KBM-7 (cell line): ENCODE measurements at regions not wholly inside any gene's neighbourhood (a gene's known extent, or its start where the extent isn't known, plus 50 kb on each side); places are given as distances from the start of the nearest gene placed in this dataset.

Experiments used
- DNase-seq: peaks from one replicate; pipeline ENCODE4 v3.0.0-alpha.2; 2015
- in situ Hi-C: fragments of 300-500 bp; cut with MboI; formaldehyde crosslinking; loops from 2 replicates; pipeline ENCODE4 v1.14.3; 2020; ENCODE audit warnings: low sequenced_read_pairs, low pct_unique_long_range_greater_than_20kb, mixed read lengths

DNA sequence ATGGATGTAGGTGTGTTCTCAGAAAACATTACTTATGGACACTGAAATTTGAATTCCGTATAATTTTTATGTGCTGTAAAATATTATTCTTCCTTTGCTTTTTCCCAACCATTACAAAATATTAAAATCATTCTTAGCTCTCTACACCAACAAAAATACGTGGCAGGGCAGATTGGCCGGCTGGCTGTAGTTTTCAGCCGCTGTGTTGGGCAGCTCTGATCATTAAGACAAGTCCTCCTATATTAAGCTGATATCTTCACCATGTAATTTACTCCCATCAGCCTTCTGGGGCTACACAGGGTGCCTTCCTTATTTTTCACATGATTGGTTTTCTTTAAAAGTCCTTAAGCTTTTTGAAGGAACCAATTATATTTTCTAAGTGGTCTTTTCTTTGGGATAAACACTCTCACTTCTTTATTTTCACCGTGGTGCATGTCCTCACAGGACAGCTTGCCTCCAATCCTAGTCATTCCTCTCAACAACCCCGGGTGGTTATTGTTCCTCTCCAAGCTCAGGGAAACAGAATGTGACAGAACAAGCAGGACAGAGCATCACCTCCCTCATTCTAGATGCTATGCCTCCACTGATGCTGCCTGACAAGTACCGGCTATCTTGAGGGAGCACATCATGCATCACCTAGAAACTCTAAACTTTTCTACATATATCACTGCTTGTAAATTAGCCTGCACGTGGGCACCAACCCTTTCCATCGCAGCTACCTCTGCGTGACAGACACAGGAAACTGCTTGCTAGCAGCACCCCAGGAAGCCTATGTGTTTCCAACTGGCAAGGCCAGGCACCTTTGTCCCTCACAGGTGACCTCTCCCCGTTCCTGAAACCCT, 362.3 kb downstream of the MYCN start:
- no peak for DNase-seq
- in situ Hi-C loops = no loop called here

DNA sequence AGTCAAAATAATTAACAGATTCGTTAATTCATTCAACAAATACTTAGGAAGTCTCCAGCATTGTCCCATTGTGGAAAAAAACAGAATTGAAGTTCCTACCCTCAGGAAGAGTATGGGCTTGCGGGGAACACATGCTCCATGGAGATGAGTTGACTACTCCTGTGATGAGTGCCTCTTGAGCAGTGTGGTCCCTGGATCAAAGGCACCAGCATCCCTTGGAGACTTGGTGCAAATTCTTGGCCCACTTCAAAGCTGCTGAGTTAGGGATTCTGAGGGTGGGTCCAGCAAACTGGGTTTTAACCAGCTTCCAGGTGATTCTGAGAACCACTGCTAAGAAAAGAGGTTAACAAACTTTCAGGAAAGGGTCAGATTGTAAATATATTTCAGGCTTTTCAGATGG, 361.6 kb downstream of the MYCN start:
- in situ Hi-C loops = no loop called here
- DNase-seq = no peak

DNA sequence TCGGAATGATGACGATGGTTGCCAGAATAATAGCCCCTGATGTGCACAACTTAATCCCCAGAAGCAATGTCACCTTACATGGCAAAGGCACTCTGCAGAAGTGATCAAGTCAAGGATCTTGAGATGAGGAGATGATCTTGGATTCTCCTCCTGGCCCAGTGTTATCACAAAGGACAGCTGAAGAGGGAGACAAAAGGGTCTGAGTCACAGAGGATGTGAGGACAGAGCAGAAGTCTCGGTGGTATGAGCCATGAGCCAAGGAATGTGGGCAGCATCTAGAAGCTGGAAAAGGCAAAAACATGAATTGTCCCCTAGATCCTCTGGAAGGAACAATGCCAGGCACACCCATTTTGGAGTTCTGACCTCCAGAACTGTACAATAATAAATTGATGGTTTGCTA, 358.5 kb downstream of the MYCN start:
- in situ Hi-C loops = loop anchor here (25.0 kb wide), 1 partner anchor 362 kb away; the partner anchor contains the start of gene MYCN
- no peak for DNase-seq

DNA sequence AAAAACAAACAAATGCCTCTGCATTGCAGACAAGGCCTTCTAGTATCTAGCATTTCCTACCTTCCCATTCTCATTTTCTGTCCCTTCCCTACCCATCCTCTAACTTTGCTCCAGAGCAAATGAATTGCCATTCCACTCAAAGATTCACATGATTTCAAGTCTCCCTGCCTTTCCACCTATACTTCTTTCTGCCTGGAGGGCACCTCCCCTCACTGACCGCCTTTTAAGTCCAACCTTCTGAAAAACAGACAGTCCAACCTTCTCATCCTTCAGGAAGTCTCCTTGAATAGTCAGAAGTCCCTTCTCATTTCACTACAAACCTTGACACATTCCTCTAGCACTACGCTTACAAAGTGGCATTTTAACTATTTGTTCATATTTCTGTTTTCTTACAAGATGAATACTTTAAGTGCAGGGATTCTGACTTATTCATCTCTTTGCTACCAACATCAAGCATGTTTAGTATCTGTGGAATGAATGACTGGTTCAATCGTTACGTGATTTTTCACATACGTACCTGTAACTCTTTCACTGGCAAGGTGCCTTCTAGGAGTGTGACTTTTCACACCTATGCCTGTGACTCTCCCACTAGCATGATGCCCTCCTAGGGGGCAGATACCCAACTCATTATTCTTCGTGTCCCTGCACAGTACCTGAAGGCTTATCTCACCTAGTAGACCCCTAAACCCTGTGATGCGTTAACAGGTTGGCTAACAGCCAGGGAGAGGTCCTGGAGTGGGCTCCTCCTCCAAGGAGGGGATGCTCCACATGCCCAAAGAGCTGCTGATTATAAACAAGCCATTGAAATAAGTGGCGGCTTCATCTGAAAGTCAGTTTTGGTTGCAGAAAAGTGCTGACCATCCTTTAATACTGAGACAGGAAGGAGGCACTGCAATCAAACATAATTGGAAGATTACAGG, 356.2 kb downstream of the MYCN start:
- no peak for DNase-seq
- in situ Hi-C loops = loop anchor here (25.0 kb wide), 1 partner anchor 359 kb away; the partner anchor contains the start of gene MYCN

DNA sequence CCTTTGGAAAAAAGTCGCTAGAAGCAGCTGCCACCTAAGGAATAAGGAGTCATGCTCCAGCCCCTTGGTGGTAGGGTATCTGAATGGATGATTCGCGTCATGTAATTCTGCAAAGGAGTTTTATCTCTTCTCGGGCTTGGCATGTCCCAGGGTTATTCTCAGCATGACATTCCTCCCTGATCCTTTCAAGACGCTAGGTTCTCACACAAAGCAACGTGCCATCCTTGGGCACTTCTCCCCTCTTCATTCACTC, 355.6 kb downstream of the MYCN start:
- in situ Hi-C loops = loop anchor here (25.0 kb wide), 1 partner anchor 359 kb away; the partner anchor contains the start of gene MYCN
- DNase-seq = no peak

DNA sequence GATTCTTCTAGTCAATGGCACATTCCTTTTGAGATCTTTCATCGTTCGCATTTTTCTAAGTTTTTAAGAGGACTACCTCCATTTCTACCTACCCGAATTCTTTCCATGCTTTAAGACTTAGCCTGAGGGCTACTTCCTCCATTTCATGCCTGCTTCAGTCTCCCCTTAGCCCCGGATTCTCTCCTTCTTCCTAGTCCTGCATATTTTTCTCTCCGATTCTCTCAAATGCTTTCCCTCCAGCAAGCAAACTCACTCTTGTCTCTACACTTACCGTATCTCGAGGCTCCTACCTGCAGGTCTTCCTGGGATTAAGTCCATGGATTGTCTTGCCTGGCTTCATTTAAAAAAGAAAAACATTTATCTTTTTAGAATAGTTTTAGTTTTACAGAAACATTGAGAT, 354.4 kb downstream of the MYCN start:
- in situ Hi-C loops = loop anchor here (25.0 kb wide), 1 partner anchor 357 kb away; the partner anchor contains the start of gene MYCN
- no peak for DNase-seq

DNA sequence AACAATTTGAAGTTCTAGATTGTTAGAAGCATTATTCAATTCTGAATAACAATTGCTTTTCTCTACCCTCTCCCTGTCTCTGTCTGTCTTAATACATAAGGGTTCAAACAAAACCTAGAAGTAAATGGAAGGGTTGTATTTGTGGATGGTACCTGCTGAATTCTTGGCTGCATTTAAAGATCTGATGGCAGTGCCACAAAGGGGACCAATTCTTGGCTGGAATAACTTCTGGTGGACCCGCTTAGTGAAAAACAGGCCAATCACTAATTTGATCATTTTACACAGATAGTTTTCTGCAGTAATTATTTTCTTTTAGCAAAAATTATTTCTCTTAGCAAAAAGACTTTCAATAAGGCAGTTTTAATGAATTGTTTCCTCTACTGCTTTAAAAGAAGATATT, 353.5 kb downstream of the MYCN start:
- DNase-seq = no peak
- in situ Hi-C loops = loop anchor here (25.0 kb wide), 1 partner anchor 357 kb away; the partner anchor contains the start of gene MYCN

DNA sequence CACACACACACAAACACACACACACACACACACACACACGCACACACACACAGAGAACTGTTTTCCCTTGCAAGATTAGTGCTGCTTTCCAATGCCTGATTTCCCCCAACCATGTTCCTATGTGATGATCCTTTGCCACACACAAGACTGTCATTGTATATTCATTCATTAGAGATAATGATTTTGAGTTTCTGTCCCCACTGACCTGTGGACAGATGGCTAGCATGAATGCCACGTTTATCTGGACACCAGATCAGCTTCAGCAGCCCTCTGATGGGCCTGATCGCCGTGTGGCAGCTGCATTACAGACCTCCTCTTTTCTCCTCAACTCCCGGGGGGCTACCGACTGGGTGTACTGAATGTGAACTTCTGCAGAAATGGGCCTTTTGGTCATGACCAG, 353.0 kb downstream of the MYCN start:
- DNase-seq = no peak
- in situ Hi-C loops = loop anchor here (25.0 kb wide), 1 partner anchor 356 kb away; the partner anchor contains the start of gene MYCN

DNA sequence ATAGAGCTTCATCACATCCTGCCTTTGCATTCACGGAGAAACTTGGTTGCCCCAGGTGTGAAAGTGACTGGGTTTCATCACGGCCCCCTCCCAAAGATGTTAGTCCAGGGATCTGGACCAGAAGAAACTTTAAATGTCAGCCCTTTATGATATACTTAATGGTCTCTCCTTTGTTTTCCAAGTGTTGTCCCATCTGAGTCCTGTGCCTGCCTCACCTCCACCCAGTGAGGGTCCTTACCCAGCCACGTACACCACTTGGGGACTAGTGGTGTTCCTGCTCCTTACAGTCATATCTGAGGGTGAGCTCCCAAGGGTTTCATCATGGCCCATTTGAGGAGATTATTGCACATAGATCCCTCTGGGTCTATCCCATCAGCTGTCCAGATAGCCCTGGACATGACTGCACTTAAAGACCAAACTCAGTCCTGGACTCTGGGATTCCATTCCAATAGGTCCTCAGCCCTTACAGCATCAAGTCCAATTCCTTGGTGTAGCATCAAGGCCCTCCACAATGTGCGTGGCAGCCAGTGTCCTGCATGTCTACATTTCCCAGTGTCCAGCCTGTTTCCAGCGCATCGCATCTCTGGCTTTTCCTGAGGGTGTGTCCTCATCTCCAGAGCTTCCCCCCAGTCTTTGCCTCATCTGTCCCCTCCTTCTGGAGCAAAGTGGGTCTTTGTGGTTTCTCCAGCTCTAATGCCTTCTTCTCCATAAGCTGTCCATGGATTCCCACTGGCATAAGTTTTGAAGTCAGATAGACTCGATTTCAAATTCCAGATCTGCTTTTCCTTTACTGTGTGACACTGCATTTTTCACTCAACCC, 351.6 kb downstream of the MYCN start:
- in situ Hi-C loops = loop anchor here (25.0 kb wide), 1 partner anchor 355 kb away; the partner anchor contains the start of gene MYCN
- DNase-seq = no peak

DNA sequence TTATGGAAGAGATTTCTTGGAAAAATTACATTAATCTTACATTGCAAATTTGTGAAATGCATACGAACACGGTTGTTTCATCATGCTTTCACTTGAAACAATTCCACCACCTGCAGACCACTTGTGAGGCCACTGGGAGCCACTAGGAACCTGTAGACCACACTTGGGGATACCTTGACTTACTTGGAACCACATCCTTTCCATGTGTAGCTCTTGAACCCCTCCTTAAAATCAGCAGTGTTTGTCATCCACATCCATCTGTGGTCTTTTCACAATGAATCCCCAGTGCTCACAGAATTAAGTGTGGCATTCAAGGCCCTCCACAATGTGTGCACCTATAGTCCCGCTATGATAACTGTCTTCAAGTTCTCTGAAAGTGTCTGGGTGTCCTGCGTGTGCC, 350.9 kb downstream of the MYCN start:
- in situ Hi-C loops = loop anchor here (25.0 kb wide), 1 partner anchor 354 kb away; the partner anchor contains the start of gene MYCN
- no peak for DNase-seq

DNA sequence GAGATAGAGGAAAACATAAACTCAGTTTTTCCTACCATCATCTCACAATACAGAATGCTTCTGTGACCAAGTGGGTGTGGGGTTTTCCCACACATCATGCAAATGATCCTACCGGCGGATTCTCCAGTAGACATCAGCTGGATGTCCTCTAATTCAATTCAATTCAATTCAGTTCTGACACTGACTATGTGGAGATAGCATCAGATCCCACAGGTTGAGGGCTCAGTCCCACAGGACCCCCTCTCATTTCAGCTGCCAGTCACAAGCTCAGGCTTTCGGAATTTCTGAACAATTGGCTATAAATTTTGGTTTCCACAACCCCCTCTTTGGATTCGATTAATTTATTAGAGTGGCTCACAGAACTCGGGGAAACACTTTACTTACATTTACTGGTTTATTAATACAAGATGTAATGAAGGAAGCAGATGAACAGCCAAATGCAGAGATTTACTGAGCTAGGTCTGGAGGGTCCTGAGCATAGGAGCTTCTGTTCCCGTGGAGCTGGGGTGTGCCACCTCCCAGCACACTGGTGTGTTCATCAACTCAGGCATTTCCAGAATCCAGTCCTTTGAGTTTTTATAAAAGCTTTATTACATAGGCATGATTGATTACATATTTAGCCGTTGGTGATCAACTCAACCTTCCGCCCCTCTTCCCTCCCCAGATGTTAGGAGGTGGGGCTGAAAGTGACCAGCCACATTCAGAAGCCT, 350.1 kb downstream of the MYCN start:
- in situ Hi-C loops = loop anchor here (25.0 kb wide), 1 partner anchor 353 kb away; the partner anchor contains the start of gene MYCN
- DNase-seq = no peak

DNA sequence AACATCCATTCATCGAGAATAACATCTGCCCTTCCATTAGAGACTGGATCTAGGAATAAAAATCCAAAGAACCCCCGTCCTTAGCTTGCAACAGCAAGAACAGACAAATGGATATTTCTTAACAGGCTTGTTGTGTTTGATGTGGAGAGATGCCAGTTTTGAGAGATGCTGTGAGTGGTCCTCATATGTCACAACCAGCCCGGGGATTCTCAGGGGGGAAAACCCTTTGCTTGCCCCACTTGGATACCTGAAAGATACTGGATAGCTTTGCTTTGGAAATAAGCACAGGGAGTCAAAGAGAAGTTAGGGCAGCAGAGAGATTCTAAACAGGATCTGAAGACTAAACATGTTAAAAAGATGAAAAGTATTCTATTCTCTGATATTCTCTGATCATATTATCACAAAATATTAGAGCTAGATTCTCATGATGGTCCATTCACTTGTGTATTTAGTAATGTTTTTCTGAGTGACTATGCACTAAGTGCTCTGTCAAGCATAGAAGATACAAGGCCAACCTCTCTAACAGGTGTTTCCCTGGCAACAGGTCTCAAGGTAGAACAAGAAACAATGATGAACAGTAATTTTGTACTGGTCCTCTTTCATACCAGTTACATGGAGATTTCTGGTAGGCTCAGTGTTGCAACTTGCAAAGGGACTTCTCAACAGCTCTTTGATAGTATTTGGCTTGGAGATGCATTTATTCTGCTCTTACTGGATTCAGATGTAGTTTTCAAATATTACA, 348.2 kb downstream of the MYCN start:
- DNase-seq = no peak
- in situ Hi-C loops = loop anchor here (25.0 kb wide), 1 partner anchor 351 kb away; the partner anchor contains the start of gene MYCN

DNA sequence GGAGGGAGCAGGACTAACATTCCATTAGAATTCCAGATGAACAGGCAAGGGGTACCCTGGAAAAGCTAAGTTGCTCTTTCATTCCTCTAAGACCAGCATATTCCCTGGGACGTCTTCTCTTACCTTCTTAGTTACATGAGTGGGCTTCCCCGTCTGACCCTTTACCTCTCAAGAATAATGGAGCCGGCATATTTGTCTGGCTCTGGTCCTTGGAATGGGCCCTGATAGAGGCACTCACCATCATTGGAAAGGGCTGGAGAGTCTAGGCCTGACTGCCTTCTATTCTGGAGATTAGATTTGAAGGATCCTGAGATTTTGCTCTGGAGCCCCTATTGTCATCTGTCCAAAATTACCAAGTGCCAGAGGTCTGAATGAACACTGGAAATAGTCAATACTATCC, 347.5 kb downstream of the MYCN start:
- in situ Hi-C loops = loop anchor here (25.0 kb wide), 1 partner anchor 351 kb away; the partner anchor contains the start of gene MYCN
- no peak for DNase-seq

DNA sequence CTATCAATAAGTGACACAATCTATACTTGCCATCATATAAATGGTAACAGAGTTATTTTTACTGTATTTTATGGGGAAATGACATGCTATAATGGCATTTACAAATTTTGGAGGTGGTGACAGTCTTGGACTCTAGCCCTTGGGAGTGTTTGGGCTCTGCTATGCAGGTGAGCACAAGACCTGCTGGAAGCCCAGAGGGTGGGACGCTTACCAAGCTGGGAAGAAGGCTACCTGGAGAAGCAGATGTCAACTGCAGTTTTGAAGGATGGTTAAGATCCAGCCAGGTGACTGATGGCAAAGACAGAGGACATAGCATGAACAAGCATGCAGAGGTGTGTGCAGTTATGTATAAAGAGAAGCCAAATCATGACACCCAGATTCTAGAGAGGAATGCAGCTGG, 346.9 kb downstream of the MYCN start:
- in situ Hi-C loops = loop anchor here (25.0 kb wide), 1 partner anchor 350 kb away; the partner anchor contains the start of gene MYCN

DNA sequence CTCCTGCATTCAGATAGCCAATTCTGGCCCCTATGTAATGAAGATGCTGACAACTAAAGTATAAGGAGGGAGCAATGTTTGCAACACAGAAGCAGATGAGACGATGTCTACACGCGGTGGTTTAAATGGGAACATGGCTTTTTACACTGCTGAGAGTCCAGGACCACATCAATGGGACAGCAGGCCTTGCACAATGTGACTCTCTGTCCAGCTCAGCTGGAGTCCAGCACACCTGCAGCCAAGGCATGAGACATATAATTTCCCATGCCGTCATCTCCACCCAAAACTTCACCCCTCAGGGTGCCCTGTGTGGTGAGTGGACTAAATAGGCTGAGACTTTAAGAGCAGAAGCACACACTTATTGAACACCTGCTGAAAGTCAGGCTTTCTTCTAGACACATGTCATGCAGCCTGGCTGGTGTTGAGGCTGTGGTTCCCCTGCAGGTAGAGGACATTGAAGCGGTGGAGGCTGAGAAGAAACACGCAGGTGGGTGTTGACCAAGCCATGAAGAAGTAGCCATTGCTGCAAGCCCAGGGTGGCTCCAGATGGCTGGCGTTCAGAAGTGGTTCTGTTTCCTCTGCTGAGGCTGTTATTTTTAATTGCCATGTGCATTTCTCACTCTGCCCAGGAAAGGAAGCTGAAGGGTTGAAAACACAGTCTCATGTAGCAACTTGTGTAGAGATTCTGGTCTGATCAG, 345.6 kb downstream of the MYCN start:
- in situ Hi-C loops = loop anchor here (25.0 kb wide), 1 partner anchor 349 kb away; the partner anchor contains the start of gene MYCN
- DNase-seq = no peak

More for the DNA sequence above, 346.9 kb downstream of the MYCN start:
- DNase-seq = no peak

DNA sequence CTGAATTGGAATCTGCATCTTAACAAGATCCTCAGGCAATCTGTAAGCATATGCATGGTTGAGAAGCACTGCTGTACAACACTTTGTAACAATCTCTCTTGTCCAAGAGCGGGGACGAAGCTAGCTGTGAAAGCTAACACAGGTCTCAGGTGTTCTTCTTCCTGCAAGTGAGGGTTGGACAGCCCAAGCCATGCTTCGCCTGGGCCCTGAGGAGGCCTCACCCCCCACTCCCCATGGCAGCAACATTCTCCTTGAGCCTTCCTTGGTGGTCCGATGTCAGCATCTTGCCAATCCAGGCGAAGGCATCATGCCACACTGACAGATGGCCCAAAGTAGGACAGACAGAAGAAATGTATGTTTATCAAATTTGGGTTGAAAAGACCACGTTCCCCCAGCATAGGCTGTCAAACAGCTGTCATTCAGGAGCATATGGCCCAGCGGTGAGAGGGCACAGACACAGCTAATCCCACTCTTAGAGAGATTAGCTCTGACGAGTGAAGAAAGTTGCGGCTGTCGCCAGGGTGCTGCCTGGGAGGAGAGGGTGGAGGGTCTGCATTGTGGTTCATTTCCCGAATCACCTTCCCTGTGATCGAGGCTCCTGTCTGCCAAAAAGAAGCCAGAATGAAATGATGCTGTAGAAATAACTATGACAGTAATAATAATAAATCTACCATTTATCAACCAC, 344.7 kb downstream of the MYCN start:
- in situ Hi-C loops = loop anchor here (25.0 kb wide), 1 partner anchor 348 kb away; the partner anchor contains the start of gene MYCN
- no peak for DNase-seq
